GM12864 (cell line): ENCODE measurements at regions not wholly inside any gene's neighbourhood (a gene's known extent, or its start where the extent isn't known, plus 50 kb on each side); places are given as distances from the start of the nearest gene placed in this dataset.
"Not testable (repeated sequence)": the region's sequence is repeated elsewhere in the genome, so short reads cannot be mapped to it uniquely, and the experiment has no call there.

Experiments
- DNase-seq: peaks from one replicate; pipeline ENCODE4 v3.0.0-alpha.2; 2011; ENCODE audit warnings: low read depth
- H3K4me3 ChIP-seq: 2 replicates; pipeline ENCODE4 v1.5.1; 2011; ENCODE audit warnings: mild to moderate bottlenecking, low read depth, low read length, control low read depth
- TF ChIP-seq, protein P1 (sequence below): IDR thresholded peaks from 2 replicates; pipeline ENCODE4 v1.5.1; 2011; ENCODE audit warnings: low read depth, mild to moderate bottlenecking, moderate library complexity, low read length, control low read depth, inconsistent platforms; ENCODE audit errors: missing control alignments

DNA sequence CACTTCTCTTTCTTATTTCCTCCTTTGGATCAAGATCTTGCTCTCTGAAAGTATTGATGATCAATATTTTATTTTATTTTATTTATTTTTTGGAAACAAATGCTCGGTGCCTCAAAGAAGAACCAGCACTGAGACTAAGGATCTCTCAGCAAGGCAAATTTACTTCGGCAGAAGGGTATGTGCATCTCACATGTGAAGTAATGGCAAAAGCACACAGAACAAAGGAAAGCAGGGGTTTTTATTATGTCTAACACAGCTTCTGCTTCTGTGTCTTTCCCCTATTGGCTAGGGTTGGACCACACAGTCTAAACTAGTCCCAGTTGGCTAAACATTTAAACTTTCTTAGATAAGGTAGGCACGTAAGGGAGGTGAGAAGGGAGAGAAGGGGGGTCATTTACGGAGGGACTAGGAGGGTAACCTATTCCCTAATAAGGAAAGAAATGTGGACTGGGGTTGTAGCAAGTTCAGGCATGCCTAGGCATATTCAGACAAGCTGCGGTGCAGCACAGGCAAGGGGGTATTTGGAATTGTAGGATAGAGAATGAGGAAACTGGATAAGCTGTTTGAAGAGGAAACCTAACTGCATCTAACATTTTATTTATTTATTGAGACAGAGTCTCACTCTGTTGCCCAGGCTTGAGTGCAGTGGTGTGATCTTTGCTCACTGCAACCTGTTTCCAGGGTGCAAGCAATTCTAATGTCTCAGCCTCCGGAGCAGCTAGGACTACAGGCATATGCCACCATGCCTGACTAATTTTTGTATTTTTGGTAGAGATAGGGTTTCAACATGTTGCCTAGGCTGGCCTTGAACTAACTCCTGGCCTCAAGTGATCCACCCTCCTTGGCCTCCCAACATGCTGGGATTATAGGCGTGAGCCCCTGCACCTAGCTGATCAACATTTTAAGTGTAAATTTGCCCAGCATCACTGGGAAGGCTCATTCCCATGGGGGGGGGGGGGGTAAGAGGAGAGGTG is 90.0 kb upstream of the EIF5 start:
- TF ChIP-seq, protein P1, sequence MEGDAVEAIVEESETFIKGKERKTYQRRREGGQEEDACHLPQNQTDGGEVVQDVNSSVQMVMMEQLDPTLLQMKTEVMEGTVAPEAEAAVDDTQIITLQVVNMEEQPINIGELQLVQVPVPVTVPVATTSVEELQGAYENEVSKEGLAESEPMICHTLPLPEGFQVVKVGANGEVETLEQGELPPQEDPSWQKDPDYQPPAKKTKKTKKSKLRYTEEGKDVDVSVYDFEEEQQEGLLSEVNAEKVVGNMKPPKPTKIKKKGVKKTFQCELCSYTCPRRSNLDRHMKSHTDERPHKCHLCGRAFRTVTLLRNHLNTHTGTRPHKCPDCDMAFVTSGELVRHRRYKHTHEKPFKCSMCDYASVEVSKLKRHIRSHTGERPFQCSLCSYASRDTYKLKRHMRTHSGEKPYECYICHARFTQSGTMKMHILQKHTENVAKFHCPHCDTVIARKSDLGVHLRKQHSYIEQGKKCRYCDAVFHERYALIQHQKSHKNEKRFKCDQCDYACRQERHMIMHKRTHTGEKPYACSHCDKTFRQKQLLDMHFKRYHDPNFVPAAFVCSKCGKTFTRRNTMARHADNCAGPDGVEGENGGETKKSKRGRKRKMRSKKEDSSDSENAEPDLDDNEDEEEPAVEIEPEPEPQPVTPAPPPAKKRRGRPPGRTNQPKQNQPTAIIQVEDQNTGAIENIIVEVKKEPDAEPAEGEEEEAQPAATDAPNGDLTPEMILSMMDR, result no peak
- no peak overlapping the region for H3K4me3 ChIP-seq
- no peak for DNase-seq

DNA sequence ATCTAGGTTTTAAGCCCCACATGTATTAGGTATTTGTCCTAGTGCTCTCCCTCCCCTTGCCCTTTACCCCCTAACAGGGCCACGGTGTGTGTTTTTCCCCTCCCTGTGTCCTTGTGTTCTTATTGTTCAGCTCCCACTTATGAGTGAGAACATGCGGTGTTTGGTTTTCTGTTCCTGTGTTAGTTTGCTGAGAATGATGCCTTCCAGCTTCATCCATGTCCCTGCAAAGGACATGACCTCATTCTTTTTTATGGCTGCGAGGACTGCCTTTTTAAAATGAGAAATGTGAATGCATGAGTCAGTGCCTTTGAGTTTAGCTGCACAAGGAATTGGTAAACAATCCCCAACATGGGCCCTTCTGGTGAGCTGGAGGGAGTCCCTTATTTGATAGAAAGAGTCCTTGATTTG is 88.4 kb upstream of the EIF5 start:
- not testable (repeated sequence) for DNase-seq, H3K4me3 ChIP-seq

DNA sequence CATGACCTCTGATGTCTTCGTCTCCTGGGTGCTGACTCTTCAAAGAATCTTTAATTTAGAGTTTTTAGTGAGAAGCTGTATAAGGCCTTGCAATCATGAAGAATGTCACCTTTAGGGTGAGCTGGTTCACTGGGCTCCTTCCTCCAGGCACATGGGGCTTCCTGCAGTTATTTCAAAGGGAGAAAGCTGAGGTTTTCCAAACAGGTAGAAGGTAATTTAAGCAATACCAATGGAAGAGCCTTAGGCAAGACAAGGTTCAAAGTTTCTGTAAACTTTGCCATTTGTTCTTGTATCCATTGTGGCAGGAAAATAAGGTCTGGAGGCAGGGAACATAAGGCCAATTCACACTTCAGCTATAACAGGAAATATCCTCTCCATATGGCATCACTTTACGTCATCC is 88.0 kb upstream of the EIF5 start:
- no peak for DNase-seq

DNA sequence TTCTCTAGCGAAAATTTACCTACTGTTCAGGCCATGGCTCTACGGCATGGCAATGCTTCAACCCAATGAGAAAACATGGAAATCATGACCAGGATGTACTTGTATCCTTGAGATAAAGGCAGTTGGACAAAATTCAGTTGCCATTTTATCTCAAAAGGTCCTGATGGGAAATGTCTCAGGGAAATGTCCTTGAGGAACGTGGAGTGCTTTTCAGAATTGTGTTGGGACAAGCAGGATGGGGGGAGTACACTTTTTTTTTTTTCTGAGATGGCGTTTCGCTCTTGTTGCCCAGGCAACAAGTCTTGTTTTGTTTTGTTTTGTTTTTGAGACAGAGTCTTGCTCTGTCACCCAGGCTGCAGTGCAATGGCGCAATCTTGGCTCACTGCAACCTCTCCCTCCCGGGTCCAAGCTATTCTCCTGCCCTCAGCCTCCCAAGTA is 86.8 kb upstream of the EIF5 start:
- TF ChIP-seq, protein P1, result no peak
- DNase-seq, result no peak
- no peak overlapping the region for H3K4me3 ChIP-seq

More for the DNA sequence above, 88.0 kb upstream of the EIF5 start:
- TF ChIP-seq, protein P1, result no peak
- no peak overlapping the region for H3K4me3 ChIP-seq

DNA sequence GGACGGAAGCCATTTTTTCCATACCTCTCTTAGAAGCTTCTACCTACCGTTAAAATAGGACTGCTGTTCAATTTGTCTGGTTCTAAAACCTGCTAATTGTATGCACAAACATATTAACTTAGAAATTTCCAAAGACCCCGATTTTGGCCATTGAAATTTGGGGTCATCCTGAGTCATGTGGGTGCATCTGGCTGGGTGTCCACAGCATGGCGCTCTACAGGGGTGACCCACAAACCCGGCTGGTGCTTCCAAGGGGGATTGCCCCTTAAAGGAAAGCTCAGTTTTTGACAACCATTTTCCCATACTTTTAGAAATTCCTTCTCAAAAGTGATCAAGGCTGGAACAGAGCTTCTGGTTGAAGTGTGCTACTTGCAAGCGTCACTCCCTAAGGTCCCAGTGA is 83.9 kb upstream of the EIF5 start:
- no peak overlapping the region for H3K4me3 ChIP-seq
- TF ChIP-seq, protein P1, result no peak
- no peak for DNase-seq

DNA sequence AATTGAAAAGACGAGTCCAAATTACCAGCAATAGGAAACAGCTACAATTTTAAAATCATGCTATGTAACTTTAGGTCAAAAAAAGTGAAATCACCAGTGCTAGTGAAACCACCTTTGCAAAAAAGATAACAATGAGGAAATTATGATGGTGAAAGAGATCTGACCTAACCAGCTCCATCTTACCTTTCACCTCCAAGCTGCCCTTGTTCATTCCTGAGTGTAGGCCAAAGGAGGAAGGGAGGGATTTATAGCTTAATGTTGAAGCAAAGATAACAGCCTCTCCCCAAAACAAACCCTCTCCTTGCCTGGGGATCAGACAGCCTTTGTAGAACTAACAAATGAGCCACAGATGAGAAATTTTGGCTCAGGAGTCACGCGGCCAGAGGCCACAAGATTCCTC is 83.2 kb upstream of the EIF5 start:
- TF ChIP-seq, protein P1, result no peak
- DNase-seq, result no peak
- no peak overlapping the region for H3K4me3 ChIP-seq

DNA sequence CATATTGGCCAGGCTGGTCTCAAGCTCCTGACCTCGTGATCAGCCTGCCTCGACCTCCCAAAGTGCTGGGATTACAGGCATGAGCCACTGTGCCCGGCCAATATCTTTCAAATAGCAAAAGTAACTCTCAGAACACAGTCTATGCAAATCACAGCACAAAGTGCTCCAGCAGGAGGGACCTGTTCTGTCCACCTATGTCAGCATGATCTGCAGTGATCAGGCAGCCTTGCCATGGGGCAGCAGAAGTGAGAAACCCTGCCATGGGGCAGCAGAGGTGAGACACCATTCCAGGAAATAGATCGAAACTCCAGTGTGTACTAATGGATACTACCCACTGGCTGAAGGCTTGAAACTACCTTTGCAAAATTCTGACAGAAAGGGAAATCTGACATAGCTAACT is 78.5 kb upstream of the EIF5 start:
- no peak for DNase-seq

More for the DNA sequence above, 78.5 kb upstream of the EIF5 start:
- TF ChIP-seq, protein P1, result no peak
- no peak overlapping the region for H3K4me3 ChIP-seq
